Stimulated activated CD4-positive, alpha-beta T cell treated with anti-CD3 and anti-CD28 coated beads, Interleukin-2, amount 100 ng/mL, for 48 hours (primary cell): ENCODE measurements at regions not wholly inside any gene's neighbourhood (a gene's known extent, or its start where the extent isn't known, plus 50 kb on each side); places are given as distances from the start of the nearest gene placed in this dataset.

Source experiments
- DNase-seq, 2 donors: peaks; one replicate each; pipeline ENCODE4 v3.0.0-alpha.2; 2020

GRCh38 chr20:22922987-22923386 is 112.1 kb upstream of the SSTR4 start:
- no peak for DNase-seq

DNA sequence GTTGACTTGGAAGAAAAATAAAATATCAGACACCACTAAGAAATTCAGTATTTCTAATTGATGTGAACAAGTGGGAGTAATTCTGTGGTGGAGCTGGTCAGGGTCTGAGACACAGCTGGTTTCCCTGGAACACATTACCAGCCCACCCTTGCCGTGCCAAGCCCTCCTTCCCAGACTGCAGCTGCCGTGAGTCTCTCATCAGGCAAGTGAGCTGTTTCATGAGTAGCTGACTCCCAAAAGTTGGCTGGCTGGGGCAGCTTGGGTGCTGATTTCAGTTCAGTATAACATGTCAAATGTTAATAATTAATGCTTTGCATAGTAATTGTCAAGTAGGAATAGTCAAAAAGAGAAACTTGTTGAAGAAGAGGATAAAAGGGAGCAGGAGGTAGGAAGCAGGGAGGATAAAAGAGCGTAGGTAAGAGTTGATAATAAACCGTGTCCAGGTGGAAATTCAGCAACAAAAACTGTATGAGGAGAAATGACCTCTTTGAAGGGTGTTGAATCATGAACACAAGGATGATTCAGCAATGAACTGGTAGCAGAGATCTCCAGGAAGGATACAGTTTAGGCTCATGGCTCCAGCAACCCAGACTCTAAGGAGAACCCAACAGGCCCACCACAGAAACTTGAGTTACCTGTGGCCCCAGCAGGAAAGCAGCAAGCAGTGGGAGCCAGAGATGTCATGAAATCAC is 110.9 kb upstream of the SSTR4 start:
- no peak for DNase-seq

DNA sequence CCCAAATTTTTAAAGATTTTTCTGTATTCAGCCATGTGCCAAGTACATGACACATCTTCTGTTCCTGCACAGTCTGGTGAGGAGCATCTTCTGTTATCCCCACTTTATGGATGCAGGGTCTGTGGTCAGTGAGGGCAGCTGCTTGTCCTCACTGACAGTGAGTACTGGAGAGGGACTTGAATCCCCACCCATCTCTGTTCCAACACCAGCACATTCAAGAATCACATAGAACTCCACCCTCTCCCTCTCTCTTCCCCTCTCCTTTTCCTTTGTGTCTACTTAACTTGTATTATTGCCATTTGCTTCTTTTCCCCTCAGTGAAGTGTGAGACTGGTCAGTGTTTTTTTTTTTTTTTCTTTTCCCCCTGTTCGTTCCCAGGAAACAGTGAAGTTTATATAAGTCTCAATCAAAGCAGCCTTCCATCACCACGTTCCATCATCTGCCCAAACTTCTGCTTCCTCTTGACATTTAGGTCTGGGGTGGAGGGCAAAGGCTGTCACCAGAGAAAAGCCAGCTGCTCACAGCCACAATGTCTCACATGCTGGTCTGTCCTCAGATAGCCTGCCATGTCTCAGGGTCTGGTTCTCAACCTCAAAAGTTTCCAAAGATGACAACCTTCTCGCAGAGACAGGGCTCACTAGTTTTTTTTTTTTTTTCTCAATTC is 110.0 kb upstream of the SSTR4 start:
- no peak for DNase-seq

GRCh38 chr20:22925613-22925983 is 109.5 kb upstream of the SSTR4 start:
- DNase-seq, result no peak

- no peak for DNase-seq
Measured at GRCh38 chr20:22927537-22927936, 107.6 kb upstream of the SSTR4 start.

- no peak for DNase-seq
Measured at GRCh38 chr20:22928679-22929078, 106.4 kb upstream of the SSTR4 start.

DNA sequence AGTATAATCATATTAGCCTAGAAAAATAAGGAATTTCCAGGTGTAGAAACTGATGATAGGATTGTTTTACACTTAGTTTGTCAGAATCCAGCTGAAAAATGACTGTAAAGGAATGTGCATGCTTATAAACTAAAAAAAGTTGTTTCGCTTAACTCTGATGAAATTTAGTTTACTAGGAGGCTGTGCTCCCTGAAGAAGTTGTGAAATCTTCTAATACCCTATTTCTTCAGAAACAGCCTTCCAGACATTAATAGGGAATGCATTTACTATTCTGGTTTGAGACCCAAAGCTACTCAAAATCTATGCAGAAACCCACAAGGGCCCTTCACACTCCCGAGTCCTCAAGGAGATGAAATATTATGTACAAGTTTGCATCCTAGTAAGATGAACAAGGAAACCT is 105.5 kb upstream of the SSTR4 start:
- no peak for DNase-seq

- DNase-seq, result no peak
Measured at GRCh38 chr20:22931653-22932608, 103.2 kb upstream of the SSTR4 start.

DNA sequence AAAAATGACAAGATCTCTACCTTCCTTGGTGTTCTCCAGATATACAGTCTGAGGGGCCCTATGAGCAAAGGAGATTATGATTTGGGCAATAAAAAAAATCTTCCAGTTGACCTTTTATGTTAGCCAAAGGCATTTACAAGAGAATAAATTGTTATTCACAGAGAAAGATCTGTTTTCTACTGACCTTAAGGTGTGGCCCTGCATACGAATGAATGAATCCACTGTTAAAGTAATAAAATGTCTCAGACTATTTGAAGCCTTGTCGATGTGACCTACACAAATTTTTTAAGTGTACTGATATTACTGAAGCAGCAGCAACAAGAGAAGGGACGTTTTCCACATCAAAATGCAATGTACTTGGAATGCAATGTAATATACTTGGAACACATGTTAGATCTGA is 95.9 kb upstream of the SSTR4 start:
- no peak for DNase-seq

DNA sequence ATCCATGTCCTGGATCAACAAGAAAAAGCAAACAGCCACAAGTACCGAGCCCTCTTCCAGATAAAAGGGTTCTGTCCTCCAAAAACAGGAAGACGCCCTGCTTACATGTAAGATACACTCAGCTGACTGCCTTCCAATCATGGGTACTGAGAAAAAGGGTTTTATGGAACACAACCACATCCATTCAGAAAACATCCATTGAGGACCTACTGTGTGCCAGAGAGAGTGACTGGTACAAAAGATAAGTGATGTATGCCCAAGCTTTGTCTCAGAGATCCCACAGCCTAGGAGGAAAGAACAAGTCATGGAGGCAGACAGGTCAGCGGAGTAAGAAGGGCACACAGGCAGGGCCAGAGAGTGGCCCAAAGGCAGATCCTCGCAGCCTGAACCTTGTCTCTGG is 94.8 kb upstream of the SSTR4 start:
- DNase-seq, result no peak

DNA sequence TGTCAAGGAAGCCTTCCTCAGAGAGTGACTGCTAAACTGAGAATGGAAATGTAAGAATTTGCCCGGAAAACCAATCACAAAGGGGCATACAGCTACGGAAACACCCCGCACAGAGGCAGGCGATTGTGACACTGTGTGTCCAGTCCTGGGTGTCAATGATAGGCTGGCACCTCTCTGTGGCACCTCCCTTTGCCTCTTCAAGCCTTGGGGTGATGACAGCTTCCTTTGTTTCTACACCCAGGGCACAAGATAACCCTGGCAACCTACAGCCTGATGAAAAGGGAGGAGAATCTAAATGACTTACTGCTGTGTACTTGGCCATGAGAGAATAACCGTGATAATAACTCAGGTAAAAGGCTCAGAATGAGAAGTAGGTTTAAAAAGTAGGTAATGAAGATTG is 93.6 kb upstream of the SSTR4 start:
- no peak for DNase-seq

DNA sequence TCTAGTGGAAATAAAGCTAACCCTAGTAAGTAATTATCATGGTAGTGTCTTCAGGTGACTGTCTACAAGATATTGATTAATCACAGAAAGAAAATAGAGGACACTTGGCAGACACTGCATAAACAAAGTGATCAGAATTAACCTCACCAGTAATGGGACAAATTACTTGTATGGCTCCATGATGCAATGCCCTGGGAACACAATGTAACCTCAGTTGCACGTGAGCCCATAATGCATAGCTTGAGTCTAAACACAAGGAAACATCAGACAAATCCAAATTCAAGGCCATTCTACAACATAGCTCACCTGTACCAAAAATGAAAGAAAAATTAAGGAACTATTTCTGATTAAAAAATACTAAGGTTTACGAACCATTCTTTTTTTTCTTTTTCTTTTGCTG is 92.4 kb upstream of the SSTR4 start:
- DNase-seq, result no peak

DNA sequence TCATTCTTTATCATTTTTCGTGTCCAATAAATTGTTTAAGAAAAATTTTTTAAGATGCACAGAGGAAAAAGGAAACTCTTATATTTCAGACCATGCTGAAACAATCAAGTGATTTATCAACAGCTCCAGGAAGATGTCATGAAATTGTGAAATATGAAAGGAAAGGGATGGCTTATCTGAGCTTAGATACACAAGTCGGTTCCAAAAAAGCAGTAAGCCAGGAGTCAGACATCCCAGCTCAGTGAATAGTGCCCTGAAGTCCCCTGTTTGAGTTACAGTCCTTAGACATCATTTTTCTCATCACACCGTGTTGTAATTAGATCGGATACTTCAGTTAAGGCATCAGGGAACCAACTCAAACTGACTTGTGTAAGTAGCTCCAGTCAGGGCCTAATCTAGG is 91.0 kb upstream of the SSTR4 start:
- no peak for DNase-seq

DNA sequence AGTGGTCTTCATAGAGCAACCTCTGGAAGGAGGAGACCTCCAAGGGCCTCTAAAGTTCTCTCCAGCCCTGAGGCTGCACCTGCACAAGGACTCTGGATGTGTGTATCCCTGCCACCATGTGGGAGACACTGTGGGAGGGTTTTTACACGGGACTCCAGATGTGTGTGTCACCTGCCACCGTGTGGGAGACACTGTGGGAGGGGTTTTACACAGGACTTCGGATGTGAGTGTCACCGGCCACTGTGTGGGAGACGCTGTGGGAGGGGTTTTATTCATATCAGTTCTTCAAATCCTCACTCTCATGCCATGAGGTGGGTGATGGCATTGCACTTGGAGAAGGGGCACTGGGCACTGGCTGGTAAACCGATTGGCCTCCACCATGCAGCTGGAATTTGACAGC is 90.2 kb upstream of the SSTR4 start:
- DNase-seq, result no peak

- DNase-seq, result no peak
Measured at GRCh38 chr20:22946596-22946995, 88.5 kb upstream of the SSTR4 start.

- DNase-seq, result no peak
Measured at GRCh38 chr20:22949331-22950109, 85.6 kb upstream of the SSTR4 start.

DNA sequence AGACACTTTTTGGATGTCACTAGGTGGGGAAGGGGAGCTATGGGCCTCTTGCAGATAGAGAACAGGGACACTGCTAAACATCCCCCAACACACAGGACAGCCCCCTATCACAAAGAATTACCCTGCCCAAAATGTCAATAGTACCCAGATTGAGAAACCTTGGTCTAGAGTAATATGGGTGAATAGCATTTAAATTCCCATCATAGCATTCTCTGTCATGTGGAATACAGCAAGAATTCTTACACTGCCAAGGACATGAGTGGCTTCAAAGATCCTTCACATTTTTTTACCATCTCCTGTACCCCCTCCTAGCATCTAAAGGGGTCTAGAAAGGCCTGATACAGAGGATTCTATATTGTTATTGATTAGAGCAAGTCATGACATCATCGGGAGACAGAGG is 83.1 kb upstream of the SSTR4 start:
- DNase-seq, result no peak

DNA sequence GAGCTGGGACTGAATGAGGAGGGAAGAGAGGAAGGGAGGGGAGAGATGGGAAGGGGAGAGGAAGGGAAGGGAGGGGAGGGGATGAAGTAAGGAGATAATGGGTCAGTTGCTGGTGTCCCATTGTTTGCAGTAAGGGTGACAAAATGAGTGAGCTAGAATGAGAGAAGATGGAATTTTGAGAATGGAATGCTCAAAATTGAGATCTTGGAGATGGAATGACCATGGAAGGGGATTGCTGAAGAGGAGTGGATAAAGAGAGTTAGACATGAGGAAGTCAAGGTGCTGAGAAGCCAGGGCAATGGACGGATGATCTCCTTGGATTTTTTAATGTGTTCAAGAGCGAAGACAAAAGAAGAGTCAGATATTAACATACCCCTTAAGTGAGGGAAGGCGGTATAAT is 80.5 kb upstream of the SSTR4 start:
- DNase-seq, result no peak

- DNase-seq, result no peak
Measured at GRCh38 chr20:22958390-22958789, 76.7 kb upstream of the SSTR4 start.

- no peak for DNase-seq
Measured at GRCh38 chr20:22962567-22963439, 72.3 kb upstream of the SSTR4 start.

DNA sequence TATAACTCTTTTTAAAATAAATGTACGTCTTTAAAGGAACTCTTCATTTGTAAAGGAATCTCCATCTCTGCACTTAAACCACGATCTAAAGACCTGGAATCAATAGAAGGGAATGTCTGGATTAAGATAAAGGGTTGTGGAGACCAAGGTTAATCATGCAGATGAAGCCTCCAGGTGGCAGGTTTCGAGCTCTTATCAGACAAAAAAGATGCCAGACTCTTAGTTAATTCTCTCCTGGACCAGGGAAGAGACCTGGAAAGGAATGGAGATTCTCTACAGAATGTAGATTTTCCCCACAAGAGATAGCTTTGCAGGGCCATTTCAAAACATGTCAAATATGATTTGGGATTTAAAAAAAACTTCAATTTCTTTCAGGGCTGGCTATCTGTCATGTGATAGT is 71.5 kb upstream of the SSTR4 start:
- DNase-seq, result no peak
